ENCODE measurements at regions not wholly inside any gene's neighbourhood (a gene's known extent, or its start where the extent isn't known, plus 50 kb on each side); places are given as distances from the start of the nearest gene placed in this dataset.

DNA sequence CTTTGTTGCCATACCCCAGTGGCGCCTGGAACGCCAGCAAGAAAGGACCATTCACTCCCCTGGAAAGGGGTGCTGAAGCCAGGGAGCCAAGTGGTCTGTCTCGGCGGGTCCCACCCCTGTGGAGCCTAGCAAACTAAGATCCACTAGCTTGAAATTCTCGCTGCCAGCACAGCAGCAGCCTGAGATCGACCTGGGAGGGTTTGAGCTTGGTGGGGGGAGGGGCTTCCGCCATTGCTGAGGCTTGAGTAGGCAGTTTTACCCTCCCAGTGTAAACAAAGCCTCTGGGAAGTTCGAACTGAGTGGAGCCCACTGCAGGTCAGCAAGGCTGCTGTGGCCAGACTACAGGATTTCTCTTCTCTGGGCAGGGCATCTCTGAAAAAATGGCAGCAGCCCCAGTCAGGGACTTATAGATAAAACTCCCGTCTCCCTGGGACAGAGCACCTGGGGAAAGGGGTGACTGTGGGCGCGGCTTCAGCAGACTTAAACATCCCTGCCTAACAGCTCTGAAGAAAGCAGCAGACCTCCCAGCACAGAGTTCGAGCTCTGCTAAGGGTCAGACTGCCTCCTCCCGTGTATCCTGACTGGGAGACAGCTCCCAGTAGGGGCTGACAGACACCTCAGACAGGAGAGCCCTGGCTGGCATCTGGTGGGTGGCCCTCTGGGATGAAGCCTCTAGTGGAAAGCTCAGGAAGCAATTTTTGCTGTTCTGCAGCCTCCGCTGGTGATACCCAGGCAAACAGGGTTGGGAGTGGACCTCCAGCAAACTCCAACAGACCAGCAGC lies 281.1 kb upstream of the SP4 start:
- no peak for DNase-seq (ENCODE audit: low spot score)

DNA sequence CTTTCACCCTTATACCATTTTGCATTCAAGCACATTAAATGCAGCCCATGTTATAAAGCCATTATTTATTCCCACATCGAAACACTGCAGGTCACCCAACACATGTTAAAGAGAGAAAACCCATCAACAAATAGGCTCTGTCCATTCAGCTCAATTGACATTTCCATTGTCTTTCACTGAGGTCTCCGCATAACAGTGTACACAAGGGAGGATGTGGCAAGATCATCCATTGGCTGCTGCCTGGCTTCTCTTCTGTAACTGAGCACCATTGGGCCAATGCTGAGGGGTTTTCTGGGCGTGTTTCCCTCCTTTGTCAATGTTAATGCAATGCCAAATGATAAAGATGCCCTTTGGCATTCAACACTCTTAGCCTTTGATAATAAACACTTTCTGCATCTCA lies 278.1 kb upstream of the SP4 start:
- no peak for DNase-seq (ENCODE audit: low spot score)

DNA sequence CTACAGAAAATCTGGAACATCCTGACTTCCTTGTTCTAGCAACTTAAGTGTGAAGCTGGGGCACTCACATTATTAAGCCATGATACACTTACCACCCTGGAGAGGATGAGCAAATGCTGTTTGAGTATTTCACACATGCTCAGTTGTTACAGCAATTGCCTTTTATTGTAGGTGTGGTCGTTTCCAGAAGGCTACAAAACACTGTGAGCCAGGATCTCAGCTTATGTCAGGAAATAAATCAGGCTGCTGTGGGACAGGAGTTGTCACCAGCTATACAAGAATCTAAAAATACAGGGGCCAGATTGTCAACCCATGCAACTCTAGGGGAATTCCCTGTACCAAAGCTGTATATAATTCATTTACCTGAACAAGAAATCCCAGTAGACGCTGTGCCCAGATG lies 273.3 kb upstream of the SP4 start:
- DNase-seq (ENCODE audit: low spot score): no peak

DNA sequence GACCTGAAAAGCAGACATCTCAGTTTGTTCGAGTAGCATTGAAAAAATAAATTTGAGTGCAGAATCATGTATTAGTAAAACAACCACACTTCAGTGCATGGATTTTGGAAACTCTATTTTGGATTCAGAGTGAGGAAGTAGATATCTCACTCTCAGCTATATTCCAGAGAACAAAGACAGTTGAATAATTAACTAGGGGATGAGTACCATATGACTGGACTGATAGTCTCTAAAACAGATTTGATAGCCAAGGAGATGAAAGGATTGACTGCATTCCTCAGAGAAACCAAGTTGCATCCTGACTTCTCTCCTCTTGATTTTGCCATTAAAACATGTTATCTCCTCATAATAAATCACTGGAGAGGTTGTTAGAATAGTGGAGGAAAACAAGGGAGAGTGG lies 268.4 kb upstream of the SP4 start:
- DNase-seq (ENCODE audit: low spot score): no peak

DNA sequence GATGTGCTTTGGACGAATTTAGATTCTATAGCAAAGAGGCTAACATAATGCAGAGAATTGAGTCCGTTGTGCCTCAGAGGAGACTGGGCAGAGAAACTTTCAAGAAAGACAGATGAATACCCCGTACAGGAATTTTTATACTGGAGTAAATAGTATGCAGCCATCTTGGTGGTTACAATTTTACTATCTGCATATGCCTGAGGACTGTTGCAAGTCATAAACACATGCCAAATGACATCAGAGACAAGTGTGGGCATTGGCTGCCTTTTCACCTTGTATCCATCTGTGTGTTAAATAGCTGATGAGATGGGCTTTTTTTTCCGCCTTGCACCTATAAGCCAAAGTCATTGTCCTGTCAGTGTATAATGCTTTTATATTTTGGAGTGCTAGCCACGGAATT lies 267.5 kb upstream of the SP4 start:
- no peak for DNase-seq (ENCODE audit: low spot score)

DNA sequence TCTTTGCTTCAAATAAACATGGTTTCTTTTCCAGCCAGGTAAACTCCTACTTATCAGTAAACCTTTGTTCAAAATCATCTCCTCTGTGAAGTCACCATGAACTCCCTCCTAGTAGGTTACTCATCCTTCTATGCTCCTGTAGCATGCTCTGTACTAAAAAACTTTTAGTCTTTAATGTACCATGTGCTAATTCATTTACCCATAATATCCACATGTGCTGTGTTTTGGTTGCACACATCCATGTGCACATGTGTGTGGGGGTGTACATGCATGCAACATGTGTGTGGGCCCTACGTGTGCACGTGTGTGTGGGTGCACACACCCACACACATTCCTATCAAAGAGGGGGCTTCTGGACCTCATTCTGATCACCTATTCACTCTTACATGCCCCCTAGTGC lies 259.9 kb upstream of the SP4 start:
- no peak for DNase-seq (ENCODE audit: low spot score)

DNA sequence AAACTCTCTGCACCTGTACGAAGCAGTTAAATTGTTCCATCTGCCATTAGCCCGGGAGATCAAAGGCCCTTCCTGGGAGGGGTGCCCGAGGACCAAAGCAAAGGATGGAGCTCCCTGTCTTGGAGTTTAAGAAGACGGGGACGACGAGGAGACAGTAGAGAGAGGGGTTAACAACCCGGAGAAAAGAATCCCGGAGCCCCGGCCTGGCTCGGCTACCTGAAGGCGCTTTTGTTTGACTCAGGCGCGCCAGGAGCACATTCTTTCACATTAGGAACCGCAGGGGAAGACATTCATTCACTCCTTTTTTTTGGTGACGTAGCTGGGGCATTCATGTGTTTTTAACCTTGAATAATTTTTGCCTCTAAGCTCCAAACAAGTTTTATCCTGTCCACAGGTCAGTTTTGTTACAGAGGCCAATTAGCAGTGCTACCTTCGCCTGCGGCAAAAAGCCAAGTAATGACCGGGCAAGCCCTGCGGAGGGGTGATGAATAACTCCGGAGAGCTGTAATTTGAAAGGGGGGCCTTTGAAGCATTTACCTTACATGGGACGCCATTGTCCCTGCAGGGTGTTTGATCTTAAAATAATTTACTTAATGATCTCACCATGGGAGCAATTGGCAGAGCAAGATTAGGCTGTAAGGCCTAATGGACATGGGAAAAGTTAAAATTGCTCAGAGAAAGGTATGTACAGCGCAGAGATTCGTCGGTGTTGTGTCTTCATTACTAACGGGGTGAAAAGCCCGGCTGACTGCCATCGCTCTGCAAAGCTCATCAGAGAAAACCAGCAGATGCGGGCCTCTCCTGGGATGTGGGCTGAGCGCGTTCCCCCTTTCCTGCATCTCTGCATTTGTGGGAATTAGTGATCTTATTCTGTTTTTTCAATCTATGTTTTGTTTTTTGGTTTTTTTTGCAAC lies 258.0 kb upstream of the SP4 start:
- DNase-seq (ENCODE audit: low spot score): no peak

DNA sequence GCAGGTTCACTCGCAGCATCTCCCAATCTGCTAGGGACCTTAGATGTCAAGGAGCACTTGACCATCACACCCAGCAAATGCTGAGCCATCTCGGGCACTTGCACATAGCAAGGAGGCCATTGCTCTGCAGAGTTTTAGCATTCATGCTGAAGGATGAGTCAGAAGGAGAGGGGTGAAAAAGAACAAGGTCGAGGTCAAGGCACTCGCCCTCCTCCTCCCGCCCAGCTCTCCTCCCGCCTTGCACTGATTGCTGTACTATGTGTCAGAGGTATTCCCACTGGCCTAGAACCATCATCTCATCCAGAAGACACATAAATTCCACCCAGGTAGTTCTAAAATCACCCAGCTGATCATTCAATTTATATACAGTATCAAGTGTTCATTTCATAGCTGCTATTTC lies 255.1 kb upstream of the SP4 start:
- no peak for DNase-seq (ENCODE audit: low spot score)

DNA sequence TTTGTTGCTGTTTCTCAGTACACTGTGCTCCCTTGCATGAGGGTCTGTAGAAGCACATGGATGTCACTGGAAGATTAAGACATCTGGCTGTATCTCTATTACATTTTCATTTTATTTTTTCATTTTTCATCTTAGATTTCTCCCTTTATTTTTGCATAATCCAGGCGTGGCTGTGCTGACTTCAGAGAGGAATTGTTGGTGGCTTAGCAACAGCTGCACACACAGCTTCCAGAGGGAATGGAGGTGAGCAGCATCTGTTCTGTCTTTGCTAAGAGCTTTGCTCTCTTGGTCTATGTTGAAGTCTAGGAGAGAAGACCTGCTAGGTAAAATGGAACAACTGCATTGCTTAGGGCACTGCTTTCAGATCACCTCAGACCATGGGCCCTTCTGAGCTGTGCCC lies 254.4 kb upstream of the SP4 start:
- no peak for DNase-seq (ENCODE audit: low spot score)

DNA sequence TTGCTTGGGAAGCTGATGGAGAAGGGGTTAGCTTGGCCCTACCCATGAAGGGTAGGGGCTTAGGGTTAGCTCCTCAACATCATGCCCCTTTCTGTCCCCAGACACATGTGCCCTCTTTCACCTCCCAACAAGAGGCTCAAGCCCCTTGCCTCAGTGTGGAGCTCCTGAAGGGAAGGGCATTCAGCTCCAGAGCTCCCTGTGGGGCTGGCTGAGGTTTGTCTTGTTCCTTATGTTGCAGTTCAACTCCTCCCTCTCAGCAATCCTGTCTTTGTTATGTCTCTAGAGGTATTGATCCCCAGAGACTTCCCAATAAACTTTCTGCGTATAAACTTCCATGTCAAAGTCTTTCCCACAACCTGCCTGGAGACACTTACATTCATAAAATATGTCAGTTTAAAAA lies 252.2 kb upstream of the SP4 start:
- no peak for DNase-seq (ENCODE audit: low spot score)

DNA sequence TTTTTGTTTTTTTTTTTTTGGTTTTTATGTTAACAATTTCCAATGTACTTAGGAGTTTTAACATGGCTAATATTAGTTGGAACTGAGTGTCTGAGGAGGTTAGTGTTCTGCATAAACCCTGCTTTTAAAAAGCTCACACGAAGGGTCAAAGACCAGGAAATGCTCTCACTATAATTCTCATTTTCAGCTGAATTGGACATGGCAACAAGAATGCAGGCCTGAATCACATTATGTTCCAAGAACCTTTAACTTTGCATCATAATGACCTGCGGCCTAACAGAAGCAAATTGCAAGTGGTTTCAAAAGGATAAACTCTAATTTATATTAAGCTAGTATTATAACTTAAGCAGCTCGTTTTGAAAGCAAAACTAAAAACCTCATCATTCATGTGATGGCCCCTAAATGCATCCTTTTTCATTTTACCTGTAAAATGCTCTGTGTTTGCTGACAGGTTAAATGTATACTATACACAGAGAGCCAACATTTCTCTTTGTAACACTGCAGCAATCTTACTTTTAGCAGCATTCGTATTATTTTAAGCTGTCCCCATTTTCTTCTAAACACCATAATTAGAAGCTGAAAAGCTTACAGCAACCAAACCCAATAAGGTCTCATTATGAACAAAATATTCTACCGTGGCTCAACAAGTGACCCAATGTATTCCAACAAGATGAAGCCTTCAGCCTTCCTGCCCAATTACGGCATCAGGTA lies 242.8 kb upstream of the SP4 start:
- no peak for DNase-seq (ENCODE audit: low spot score)

DNA sequence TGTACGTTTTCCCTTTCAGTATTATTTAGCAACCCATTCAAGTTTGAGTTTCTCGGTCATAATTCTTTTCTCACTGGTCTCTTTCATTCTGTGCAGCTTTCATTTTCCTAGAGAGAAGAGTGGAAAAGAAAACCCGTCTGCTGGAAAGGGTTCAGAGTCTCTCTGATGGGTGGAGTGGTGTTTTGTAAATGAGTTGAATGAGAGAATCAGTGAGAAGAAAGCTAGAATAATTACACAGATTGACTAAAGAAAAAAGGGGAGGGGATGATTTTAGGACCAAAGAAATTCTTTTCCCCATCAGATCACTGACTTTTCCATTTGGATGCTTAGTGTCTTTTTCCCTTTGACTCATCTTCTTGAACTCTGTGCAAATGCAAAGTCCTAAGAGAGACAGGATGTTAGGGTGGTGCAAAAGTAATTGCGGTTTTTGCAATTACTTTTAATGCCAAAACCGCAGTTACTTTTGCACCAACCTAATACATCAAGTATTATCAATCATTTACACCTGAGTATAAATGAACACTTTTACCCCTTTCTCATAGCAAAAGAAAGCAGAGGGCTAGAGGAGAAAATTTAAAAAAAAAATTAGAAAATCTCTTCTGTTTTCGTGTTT lies 242.1 kb upstream of the SP4 start:
- DNase-seq (ENCODE audit: low spot score): no peak

DNA sequence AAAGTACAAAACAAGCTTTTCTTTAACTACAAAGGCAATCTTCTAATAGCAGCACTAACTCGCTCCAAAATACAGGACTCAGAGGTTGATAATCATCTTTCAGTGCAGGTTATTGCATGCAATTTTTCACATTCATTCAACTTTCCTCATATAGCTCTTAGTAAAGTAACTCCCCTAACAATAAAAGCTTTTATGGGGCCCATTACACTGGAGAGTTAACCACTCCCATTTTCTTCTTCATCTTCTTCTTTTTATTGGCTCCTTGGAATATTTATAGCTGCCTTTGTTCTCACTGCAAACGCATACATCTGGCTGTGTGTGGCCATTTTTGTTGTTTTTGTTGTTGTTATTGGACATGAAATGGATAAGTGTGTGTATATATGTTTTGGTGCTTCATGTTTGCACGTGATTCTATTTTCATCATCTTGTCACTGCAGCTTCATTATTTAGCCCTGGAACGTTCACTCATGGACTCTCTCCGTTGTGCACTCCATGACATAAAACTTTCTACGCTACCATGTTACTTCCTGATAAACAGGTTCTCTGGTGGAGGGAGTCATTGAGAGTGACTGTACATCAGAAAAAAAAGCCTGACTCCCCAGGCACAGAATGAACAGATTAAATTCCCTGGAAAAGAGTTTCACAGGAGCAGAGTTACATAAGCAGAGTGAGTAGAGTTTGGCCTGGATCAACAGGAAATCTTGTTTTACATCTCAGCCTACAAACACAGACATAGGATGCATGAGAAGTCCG lies 236.4 kb upstream of the SP4 start:
- DNase-seq (ENCODE audit: low spot score): no peak

DNA sequence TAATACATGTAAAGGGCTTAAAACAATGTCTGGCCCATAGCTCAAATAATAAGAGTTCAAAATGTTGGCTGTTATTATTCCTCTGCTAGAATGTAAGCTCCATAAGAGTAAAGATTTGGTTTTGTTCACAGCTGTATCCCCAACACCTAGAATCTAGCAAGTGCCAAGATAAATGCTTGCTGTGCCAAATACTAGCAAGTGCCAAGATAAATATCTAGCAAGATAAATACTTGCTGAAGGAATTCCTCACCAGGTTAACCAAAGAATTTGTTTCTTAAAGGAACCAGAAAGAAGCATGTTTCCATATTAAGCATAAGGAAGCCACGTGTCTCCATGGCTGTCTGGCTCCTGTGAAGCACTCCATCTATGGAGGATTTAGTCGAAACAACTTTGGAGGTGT lies 235.2 kb upstream of the SP4 start:
- no peak for DNase-seq (ENCODE audit: low spot score)

DNA sequence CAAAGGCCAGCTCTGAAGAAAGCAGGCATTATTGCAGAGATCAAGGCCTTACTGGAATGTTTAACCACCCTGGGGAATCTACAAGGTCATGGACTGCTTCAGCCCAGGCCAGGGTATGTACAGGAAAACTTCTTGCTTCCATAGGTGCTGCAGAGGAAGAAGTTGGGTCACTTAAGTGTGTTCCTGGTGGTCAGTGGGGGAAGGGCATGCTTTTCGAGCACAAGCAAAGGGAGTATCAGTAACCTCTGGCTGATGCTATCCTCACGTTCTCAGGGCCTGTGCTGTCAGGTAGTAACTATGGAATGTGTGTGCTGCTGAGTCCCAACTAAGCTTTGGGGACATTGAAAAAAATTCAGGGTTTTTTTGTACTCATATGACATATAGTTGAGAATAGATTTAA lies 234.0 kb upstream of the SP4 start:
- no peak for DNase-seq (ENCODE audit: low spot score)

DNA sequence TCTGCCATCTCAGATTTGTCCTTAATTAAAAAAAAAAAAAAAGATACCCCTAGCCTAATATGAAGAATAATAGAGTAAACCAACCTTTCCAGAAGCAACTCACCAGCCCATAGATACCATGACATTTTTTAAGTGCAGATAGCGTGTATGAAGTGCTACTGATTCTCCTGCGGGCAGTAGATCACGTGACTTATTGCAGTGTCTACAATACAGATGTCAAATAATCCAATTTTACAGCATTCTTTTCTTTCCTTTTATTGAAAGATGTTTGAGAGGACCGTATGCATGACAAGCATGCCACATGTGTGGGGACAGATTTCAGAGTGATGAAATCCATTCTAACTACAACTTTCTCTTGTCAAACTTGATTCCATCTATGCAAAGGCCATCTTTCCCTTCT lies 232.9 kb upstream of the SP4 start:
- no peak for DNase-seq (ENCODE audit: low spot score)

DNA sequence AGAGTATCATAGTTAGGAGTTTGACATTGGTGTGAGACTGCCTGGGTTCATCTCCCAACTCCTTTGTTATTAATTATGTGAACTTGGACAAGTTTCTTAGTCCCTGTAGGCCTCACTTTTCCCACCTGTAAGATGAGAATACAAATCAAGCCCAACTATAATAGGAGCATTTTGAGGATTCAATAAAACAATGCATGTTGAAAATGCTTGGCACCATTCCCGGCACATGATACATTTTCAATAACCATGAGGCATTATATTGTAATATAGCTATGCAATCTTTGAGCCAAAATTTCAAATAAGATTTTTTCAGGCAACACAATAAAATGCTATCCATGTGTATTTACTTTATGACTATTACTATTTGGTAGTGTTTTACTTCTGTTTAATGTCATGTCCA lies 229.0 kb upstream of the SP4 start:
- no peak for DNase-seq (ENCODE audit: low spot score)

DNA sequence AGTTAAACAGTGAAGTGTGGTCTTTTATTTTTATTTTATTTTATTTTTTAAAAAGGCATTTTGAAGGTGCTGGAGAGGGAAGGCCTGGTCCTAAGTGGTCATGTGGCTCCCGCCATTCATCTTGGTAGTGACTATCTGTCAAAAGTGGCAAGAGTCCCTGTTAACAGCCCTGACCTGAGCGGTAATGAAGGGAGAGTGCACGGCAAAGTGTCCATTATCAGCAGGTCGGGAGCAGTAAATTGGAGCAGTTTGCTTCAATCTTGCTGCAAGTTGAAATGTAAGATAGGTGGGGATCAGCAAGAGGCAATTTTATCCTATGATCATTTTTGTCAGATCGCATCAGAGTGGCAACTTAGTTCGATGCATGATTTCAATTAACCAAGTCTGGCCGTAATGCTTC lies 227.4 kb upstream of the SP4 start:
- DNase-seq (ENCODE audit: low spot score): no peak

DNA sequence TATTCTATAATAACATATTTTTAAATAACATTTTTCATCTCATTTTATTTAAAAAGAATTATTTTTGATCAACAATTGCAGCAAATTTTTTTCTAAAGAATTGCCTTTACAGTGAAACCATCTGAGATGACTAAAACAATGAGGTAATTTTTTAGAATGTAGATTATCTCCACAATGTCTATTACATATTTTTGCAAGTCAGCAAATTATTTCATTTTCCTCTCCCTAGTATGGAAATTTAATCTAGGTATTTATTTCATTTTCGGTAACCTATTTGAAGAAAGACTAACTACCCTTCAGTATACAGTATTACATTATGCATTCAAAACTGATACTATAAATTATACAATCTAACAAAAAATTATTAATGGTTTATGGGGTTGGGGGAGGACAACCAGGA lies 213.2 kb upstream of the SP4 start:
- no peak for DNase-seq (ENCODE audit: low spot score)

DNA sequence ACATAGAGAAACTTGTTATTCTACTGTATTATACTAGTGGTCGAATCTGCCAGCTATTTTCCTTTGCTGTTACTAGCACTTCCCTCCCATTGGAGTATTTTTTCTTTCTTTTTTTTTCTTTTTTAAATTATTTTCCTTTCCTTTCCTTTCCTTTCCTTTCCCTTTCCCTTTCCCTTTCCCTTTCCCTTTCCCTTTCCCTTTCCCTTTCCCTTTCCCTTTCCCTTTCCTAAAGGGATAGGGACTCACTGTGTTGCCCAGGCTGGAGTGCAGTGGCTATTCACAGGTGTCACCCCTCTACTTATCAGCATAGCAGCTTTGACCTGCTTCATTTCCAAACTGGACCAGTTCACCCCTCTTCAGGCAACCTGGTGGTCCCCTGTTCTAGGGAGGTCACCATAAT lies 212.6 kb upstream of the SP4 start:
- DNase-seq (ENCODE audit: low spot score): no peak

DNA sequence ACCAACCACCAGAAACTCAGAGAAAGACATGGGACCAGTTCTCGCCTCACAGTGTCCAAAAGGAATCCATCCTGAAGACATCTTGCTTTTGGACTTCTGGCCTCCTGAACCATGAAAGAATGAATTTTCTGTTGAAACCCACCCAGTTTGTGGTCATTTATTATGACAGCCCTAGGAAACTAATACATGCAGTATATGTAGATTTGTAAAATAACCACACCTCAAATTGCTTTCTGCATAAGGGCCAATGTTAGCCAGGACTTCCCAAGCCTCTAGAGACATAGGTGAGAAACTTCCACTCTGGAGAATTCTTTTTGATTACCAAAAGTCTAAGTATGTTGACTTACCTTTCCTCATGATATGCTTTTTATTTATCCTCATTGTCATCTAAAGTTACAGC lies 210.5 kb upstream of the SP4 start:
- DNase-seq (ENCODE audit: low spot score): no peak

DNA sequence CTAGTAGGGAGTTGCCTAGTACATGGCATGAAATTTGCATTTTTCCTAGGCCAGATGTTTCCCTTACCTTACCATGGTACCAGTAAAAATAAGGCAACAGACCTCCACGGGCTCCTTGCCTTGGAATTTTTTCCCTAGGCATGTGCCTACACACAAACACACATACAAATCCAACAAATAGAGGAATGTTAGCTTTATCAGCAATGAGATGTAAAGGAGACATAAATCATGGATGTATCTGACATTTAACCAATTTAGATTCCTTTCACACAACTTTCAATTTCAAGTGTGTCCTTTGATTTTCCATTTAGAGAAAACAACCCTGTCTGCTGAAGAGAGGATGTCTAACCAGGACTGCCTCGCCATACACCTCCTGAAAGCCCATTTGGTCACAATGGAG lies 209.7 kb upstream of the SP4 start:
- DNase-seq (ENCODE audit: low spot score): no peak
